Left ventricle myocardium inferior (tissue), 1 donor: ENCODE measurements at regions not wholly inside any gene's neighbourhood (a gene's known extent, or its start where the extent isn't known, plus 50 kb on each side); places are given as distances from the start of the nearest gene placed in this dataset.

ENCODE experiments used
- DNase-seq: peaks from one replicate; pipeline ENCODE4 v3.0.0-alpha.2; 2020
- H3K27ac ChIP-seq: fragments of 200-600 bp; replicated peaks from 2 replicates; pipeline ENCODE4 v1.8.0; 2021
- H3K27me3 ChIP-seq: fragments of 200-600 bp; 2 replicates; pipeline ENCODE4 v1.8.0; 2021; ENCODE audit warnings: low read depth
- H3K36me3 ChIP-seq: fragments of 200-600 bp; 2 replicates; pipeline ENCODE4 v1.8.0; 2021
- H3K4me1 ChIP-seq: fragments of 200-600 bp; 2 replicates; pipeline ENCODE4 v1.8.0; 2021
- H3K4me3 ChIP-seq: fragments of 200-600 bp; 2 replicates; pipeline ENCODE4 v1.8.0; 2021; ENCODE audit warnings: mild to moderate bottlenecking, moderate library complexity
- H3K9me3 ChIP-seq: fragments of 200-600 bp; replicated peaks from 2 replicates; pipeline ENCODE4 v1.8.0; 2021
- CTCF ChIP-seq: fragments of 200-600 bp; IDR thresholded peaks from 2 replicates; pipeline ENCODE4 v1.8.0; 2021; ENCODE audit warnings: antibody characterized with exemption, mild to moderate bottlenecking, borderline replicate concordance
- intact Hi-C: fragments of 100-400 bp; cut with micrococcal nuclease; formaldehyde crosslinking; loops from one replicate; pipeline ENCODE4 v1.11.0; 2022
- donor health status: DM: no; HTN: yes; CAD: no; lungs with severe emphysema.

GRCh38 chr2:88281302-88282217 is 111.4 kb downstream of the THNSL2 start:
- Histone ChIP-seq H3K4me3 (no peak overlapping the region), H3K27ac (no peak overlapping the region), H3K27me3 (peaks cover 59% of the 10 kb centered on the region), H3K36me3 (no peaks in the 10 kb centered on the region), H3K4me1 (no peaks in the 10 kb centered on the region), H3K9me3 (peaks cover 12% of the 10 kb centered on the region)
- intact Hi-C loops: no loop called here
- DNase-seq: no peak
- TF ChIP-seq CTCF: no peak

- Histone ChIP-seq H3K27ac (no peak overlapping the region), H3K36me3 (no peaks in the 10 kb centered on the region), H3K27me3 (peaks cover 18% of the 10 kb centered on the region), H3K9me3 (no peaks in the 10 kb centered on the region), H3K4me1 (no peaks in the 10 kb centered on the region), H3K4me3 (no peak overlapping the region)
- DNase-seq: no peak
- intact Hi-C loops: no loop called here
- no peak for TF ChIP-seq CTCF
Observed at GRCh38 chr2:88269836-88270235, 99.7 kb downstream of the THNSL2 start.

GRCh38 chr2:88265352-88266303 is 95.5 kb downstream of the THNSL2 start:
- Histone ChIP-seq H3K4me3 (no peak overlapping the region), H3K4me1 (no peaks in the 10 kb centered on the region), H3K36me3 (no peaks in the 10 kb centered on the region), H3K9me3 (no peaks in the 10 kb centered on the region), H3K27ac (no peak overlapping the region), H3K27me3 (no peaks in the 10 kb centered on the region)
- DNase-seq: no peak
- TF ChIP-seq CTCF: no peak
- intact Hi-C loops: no loop called here

- Histone ChIP-seq H3K4me3 (no peak overlapping the region), H3K27ac (no peak overlapping the region), H3K27me3 (no peaks in the 10 kb centered on the region), H3K9me3 (no peaks in the 10 kb centered on the region), H3K4me1 (no peaks in the 10 kb centered on the region), H3K36me3 (no peaks in the 10 kb centered on the region)
- DNase-seq: no peak
- intact Hi-C loops: no loop called here
- no peak for TF ChIP-seq CTCF
Observed at GRCh38 chr2:88263861-88264260, 93.7 kb downstream of the THNSL2 start.

- Histone ChIP-seq H3K27ac (no peak overlapping the region), H3K36me3 (no peaks in the 10 kb centered on the region), H3K4me3 (no peak overlapping the region), H3K9me3 (no peaks in the 10 kb centered on the region), H3K4me1 (no peaks in the 10 kb centered on the region), H3K27me3 (no peaks in the 10 kb centered on the region)
- intact Hi-C loops: no loop called here
- TF ChIP-seq CTCF: no peak
- no peak for DNase-seq
Observed at GRCh38 chr2:88261725-88262124, 91.6 kb downstream of the THNSL2 start.
